CD4-positive, CD25-positive, alpha-beta regulatory T cell (primary cell): ENCODE measurements at regions not wholly inside any gene's neighbourhood (a gene's known extent, or its start where the extent isn't known, plus 50 kb on each side); places are given as distances from the start of the nearest gene placed in this dataset.

Source experiments
- ATAC-seq, 2 donors: fragments of 150-1000 bp; cut with Tn5 transposase; one replicate each; pipeline ENCODE4 v1.10.0; 2021; ENCODE audit warnings: low read depth in 2 of 2, moderate number of reproducible peaks in 2 of 2, moderate library complexity in 1 of 2
- DNase-seq, 3 donors: peaks; one replicate each; pipeline versions ENCODE4 v3.0.0 to v3.0.0-alpha.2; 2012 to 2022; ENCODE audit warnings: mixed read lengths in 1 of 3
- H3K27ac ChIP-seq: one replicate; pipeline ENCODE4 v1.7.0; 2013; ENCODE audit warnings: mild to moderate bottlenecking, low read length; ENCODE audit not compliant: insufficient read depth, poor library complexity, severe bottlenecking
- H3K27me3 ChIP-seq: one replicate; pipeline ENCODE4 v1.7.0; 2013; ENCODE audit warnings: low read length; ENCODE audit not compliant: control insufficient read depth, insufficient read depth
- H3K36me3 ChIP-seq: one replicate; pipeline ENCODE4 v1.7.0; 2013; ENCODE audit warnings: mild to moderate bottlenecking, low read length, moderate library complexity; ENCODE audit not compliant: control insufficient read depth, insufficient read depth
- H3K4me1 ChIP-seq: 2 replicates; pipeline ENCODE4 v1.7.0; 2013; ENCODE audit warnings: mild to moderate bottlenecking, low read length; ENCODE audit not compliant: insufficient read depth, control insufficient read depth, poor library complexity, severe bottlenecking
- H3K4me3 ChIP-seq: one replicate; pipeline ENCODE4 v1.7.0; 2013; ENCODE audit warnings: low read depth, mild to moderate bottlenecking, low read length, moderate library complexity
- H3K9me3 ChIP-seq, 2 experiments: 1 replicate in 1 of 2; 2 replicates in 1 of 2; pipeline ENCODE4 v1.7.0; 2013; ENCODE audit warnings: low read length in 2 of 2, mild to moderate bottlenecking in 1 of 2, moderate library complexity in 1 of 2; ENCODE audit not compliant: control insufficient read depth in 2 of 2
- H3K27ac Mint-ChIP-seq, 3 donors: one replicate each; pipeline ENCODE4 v1.8.0; 2020 to 2022; ENCODE audit warnings: mild to moderate bottlenecking in 3 of 3, mixed read lengths in 3 of 3, moderate library complexity in 2 of 3
- H3K27me3 Mint-ChIP-seq: one replicate; pipeline ENCODE4 v1.8.0; 2022; ENCODE audit warnings: mild to moderate bottlenecking, mixed read lengths
- H3K36me3 Mint-ChIP-seq: one replicate; pipeline ENCODE4 v1.8.0; 2020; ENCODE audit warnings: mixed read lengths
- H3K4me1 Mint-ChIP-seq, 4 donors: one replicate each; pipeline ENCODE4 v1.8.0; 2020 to 2022; ENCODE audit warnings: mixed read lengths in 4 of 4, mild to moderate bottlenecking in 1 of 4
- H3K4me3 Mint-ChIP-seq, 4 donors: one replicate each; pipeline ENCODE4 v1.8.0; 2020 to 2022; ENCODE audit warnings: mild to moderate bottlenecking in 4 of 4, mixed read lengths in 4 of 4, moderate library complexity in 3 of 4
- H3K9me3 Mint-ChIP-seq, 7 donors: one replicate each; pipeline ENCODE4 v1.8.0; 2020 to 2022; ENCODE audit warnings: mixed read lengths in 7 of 7, mild to moderate bottlenecking in 3 of 7, moderate library complexity in 2 of 7

DNA sequence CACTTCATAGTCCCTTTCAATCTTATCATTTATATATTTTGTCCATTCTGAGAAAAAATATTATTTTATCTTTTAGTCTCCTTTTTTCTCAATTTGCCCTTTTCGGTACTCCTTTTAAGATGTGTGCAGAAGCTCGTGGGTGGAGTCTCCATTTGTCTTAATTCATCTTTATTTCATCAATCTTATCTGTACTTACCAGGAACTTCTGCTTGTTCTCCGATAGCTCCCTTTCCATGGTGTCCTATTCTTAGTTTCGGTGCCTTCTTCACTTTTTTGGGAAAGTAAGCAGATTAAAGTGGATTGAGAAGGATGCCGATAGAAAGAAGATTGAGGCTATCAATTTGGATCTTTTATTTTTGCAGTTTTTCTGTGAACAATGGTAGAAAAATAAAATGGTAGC lies 183.4 kb upstream of the PLEKHA5 start:
- Mint-ChIP-seq H3K27me3 (no peaks in the 10 kb centered on the region), H3K36me3 (no peaks in the 10 kb centered on the region), H3K27ac (peak overlapping the region in 1 of 3 donors; percentile 14), H3K4me1 (no peaks in the 10 kb centered on the region), H3K4me3 (no peak overlapping the region), H3K9me3 (peaks cover 0 to 8% (median 2%) of the 10 kb centered on the region in 7 donors)
- no peak overlapping the region for H3K4me3 ChIP-seq
- ATAC-seq (no peak), DNase-seq (no peak)
- no peaks in the 10 kb centered on the region for H3K4me1 ChIP-seq
- H3K27me3 ChIP-seq, result no peaks in the 10 kb centered on the region
- no peak overlapping the region for H3K27ac ChIP-seq
- no peaks in the 10 kb centered on the region for H3K9me3 ChIP-seq
- no peaks in the 10 kb centered on the region for H3K36me3 ChIP-seq

DNA sequence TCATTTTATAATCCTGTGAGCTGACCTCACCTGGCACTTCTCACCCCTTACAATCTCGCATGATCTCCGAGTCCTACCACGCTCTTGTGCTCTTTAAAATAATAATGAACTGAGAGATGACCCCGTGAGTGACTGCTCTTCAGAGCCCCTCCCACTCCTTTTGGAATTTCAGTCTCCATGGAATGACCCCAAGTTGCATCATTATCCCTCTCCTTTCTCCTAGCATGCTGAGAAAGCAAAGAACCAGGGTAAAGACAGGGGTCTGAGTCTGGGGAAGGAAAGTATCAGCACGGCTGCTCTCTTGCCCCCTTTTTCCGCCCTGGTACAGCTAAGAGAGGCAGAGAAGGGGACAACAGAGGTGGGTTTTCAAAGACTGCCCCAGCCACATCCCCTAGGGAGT lies 178.3 kb upstream of the PLEKHA5 start:
- H3K36me3 ChIP-seq, result no peaks in the 10 kb centered on the region
- H3K9me3 ChIP-seq, result no peaks in the 10 kb centered on the region
- Mint-ChIP-seq H3K4me1 (no peaks in the 10 kb centered on the region), H3K36me3 (no peaks in the 10 kb centered on the region), H3K27ac (no peak overlapping the region), H3K4me3 (no peak overlapping the region), H3K27me3 (no peaks in the 10 kb centered on the region), H3K9me3 (peaks cover 0 to 5% (median 0%) of the 10 kb centered on the region in 7 donors)
- H3K27me3 ChIP-seq, result no peaks in the 10 kb centered on the region
- H3K4me3 ChIP-seq, result no peak overlapping the region
- no peak for DNase-seq
- no peak for ATAC-seq
- H3K4me1 ChIP-seq, result no peaks in the 10 kb centered on the region
- H3K27ac ChIP-seq, result no peak overlapping the region

DNA sequence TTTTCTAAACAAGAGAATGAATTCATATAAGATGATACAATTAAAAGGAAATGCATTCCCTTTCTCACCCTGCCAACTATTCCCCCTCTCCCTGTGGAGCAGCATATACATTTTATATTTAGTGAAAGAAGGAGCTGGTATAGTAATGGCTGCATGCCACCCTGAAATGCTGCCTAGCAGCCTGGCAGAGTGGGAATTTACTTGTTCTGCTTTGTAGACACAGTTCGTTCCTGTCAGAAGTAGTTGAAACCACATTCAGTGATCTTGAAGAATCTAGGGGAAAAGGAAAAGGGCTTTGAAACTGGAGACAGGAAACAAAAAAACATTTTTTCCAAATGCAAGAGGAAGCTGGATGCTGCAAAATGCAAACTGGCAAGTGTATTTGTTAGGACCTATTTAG lies 176.0 kb upstream of the PLEKHA5 start:
- peaks cover 0 to 5% (median 0%) of the 10 kb centered on the region in 7 donors for H3K9me3 Mint-ChIP-seq
- H3K27me3 ChIP-seq, result no peaks in the 10 kb centered on the region
- ATAC-seq, result no peak
- H3K4me1 ChIP-seq, result no peaks in the 10 kb centered on the region
- no peaks in the 10 kb centered on the region for H3K9me3 ChIP-seq
- H3K27ac ChIP-seq, result no peak overlapping the region
- H3K4me3 Mint-ChIP-seq, result no peak overlapping the region
- H3K4me1 Mint-ChIP-seq, result no peaks in the 10 kb centered on the region
- no peak overlapping the region for H3K4me3 ChIP-seq
- H3K36me3 Mint-ChIP-seq, result no peaks in the 10 kb centered on the region
- H3K27me3 Mint-ChIP-seq, result no peaks in the 10 kb centered on the region
- H3K36me3 ChIP-seq, result no peaks in the 10 kb centered on the region
- no peak for DNase-seq
- no peak overlapping the region for H3K27ac Mint-ChIP-seq

DNA sequence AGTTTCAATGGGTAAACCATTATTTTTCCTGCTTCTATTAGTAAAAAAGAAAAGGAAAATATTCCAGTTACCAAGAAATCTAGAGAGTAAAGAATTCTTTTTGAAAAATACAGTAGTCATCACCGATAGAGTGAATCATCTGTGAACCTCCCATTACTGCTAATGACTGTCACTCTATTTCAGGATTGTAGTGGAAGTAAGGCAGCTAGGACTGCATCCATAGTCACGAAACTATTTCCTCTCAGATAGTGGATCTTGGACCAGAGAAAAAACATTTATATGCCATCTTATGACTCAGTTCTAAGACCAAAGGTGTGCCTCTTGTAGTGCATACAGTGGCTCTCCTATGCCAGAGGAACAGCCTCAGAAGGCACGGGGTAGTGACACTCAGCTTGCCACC lies 173.9 kb upstream of the PLEKHA5 start:
- Mint-ChIP-seq H3K9me3 (peaks cover 0 to 9% (median 1%) of the 10 kb centered on the region in 7 donors), H3K4me3 (no peak overlapping the region), H3K4me1 (no peaks in the 10 kb centered on the region), H3K27me3 (no peaks in the 10 kb centered on the region), H3K36me3 (no peaks in the 10 kb centered on the region), H3K27ac (no peak overlapping the region)
- no peak overlapping the region for H3K4me3 ChIP-seq
- H3K27me3 ChIP-seq, result no peaks in the 10 kb centered on the region
- DNase-seq, result no peak
- no peaks in the 10 kb centered on the region for H3K9me3 ChIP-seq
- H3K27ac ChIP-seq, result no peak overlapping the region
- H3K4me1 ChIP-seq, result no peaks in the 10 kb centered on the region
- no peaks in the 10 kb centered on the region for H3K36me3 ChIP-seq
- no peak for ATAC-seq

DNA sequence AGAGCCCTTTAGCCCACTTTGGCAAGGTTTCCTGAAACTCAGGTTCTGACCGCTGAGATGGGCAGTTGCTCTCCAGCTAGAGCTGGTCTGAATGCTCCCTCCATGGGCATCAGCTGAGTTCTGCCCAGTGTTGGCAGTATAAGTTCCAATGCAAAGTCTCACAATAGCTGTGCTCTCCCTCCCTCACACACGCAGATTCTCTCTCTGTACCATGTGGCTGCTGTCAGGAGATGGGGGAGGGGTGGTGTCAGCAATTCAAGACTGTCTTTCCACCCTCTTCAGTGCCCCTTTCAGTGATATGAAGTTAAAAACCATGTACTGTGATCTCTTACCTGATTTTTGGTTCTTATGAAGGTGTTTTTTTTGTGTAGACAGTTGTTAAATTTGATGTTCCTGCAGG lies 164.3 kb upstream of the PLEKHA5 start:
- no peaks in the 10 kb centered on the region for H3K27me3 Mint-ChIP-seq
- no peak for DNase-seq
- H3K27ac Mint-ChIP-seq, result no peak overlapping the region
- Histone ChIP-seq H3K4me3 (no peak overlapping the region), H3K27me3 (no peaks in the 10 kb centered on the region), H3K36me3 (no peaks in the 10 kb centered on the region), H3K4me1 (no peaks in the 10 kb centered on the region), H3K9me3 (no peaks in the 10 kb centered on the region), H3K27ac (no peak overlapping the region)
- H3K36me3 Mint-ChIP-seq, result no peaks in the 10 kb centered on the region
- H3K4me3 Mint-ChIP-seq, result no peak overlapping the region
- H3K9me3 Mint-ChIP-seq, result peaks cover 0 to 11% (median 7%) of the 10 kb centered on the region in 7 donors
- peaks cover 0 to 4% (median 0%) of the 10 kb centered on the region in 4 donors for H3K4me1 Mint-ChIP-seq
- no peak for ATAC-seq

DNA sequence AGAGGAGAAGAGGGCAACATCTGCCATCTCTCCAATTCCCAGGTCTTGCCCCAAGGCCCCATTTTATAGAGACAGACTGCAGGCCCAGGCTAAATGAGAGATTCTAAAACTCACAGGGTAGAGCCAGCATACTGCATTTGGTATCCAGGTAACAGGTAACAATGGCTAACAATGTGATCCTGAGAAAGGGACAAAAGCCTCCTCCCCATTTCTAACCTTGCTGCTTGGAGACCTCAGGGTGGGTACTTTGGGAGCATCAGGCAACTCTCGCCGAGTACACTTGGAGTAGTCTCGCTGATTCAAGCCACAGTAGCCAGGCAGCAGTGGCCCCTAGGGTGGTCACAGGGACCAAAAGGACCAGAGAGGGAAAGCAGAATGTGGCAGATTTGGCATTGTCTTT lies 162.6 kb upstream of the PLEKHA5 start:
- DNase-seq, result no peak
- Mint-ChIP-seq H3K36me3 (no peaks in the 10 kb centered on the region), H3K4me1 (peaks cover 0 to 4% (median 0%) of the 10 kb centered on the region in 4 donors), H3K27ac (no peak overlapping the region), H3K4me3 (no peak overlapping the region), H3K9me3 (peaks cover 0 to 8% (median 3%) of the 10 kb centered on the region in 7 donors), H3K27me3 (no peaks in the 10 kb centered on the region)
- no peak for ATAC-seq
- Histone ChIP-seq H3K27ac (no peak overlapping the region), H3K4me3 (no peak overlapping the region), H3K27me3 (no peaks in the 10 kb centered on the region), H3K9me3 (no peaks in the 10 kb centered on the region), H3K36me3 (no peaks in the 10 kb centered on the region), H3K4me1 (no peaks in the 10 kb centered on the region)

DNA sequence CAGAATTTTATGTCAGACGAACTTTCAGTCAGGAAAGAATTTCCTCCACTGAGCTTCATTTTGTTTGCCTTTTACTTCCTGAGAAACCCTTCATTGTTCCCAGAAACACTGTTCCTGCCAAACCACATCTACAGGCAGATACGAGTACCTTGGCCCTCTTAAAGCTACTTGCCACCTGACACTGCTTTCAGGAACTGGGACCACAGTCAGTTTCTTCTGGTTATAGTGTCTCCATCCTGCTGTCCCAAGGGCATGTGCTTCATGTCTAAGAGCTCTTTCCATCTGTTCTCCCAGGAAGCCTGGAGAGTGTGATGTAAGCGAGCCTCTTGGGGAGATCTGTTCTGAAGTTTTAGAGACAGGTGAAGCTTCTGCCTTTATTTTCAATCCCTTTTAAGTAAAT lies 161.7 kb upstream of the PLEKHA5 start:
- H3K27ac ChIP-seq, result no peak overlapping the region
- H3K9me3 ChIP-seq, result no peaks in the 10 kb centered on the region
- H3K36me3 ChIP-seq, result no peaks in the 10 kb centered on the region
- H3K27me3 Mint-ChIP-seq, result no peaks in the 10 kb centered on the region
- H3K4me1 Mint-ChIP-seq, result peaks cover 0 to 4% (median 0%) of the 10 kb centered on the region in 4 donors
- ATAC-seq (no peak), DNase-seq (no peak)
- H3K9me3 Mint-ChIP-seq, result peaks cover 0 to 6% (median 2%) of the 10 kb centered on the region in 7 donors
- no peak overlapping the region for H3K27ac Mint-ChIP-seq
- H3K36me3 Mint-ChIP-seq, result no peaks in the 10 kb centered on the region
- H3K4me3 ChIP-seq, result no peak overlapping the region
- H3K4me3 Mint-ChIP-seq, result no peak overlapping the region
- H3K4me1 ChIP-seq, result no peaks in the 10 kb centered on the region
- H3K27me3 ChIP-seq, result no peaks in the 10 kb centered on the region

DNA sequence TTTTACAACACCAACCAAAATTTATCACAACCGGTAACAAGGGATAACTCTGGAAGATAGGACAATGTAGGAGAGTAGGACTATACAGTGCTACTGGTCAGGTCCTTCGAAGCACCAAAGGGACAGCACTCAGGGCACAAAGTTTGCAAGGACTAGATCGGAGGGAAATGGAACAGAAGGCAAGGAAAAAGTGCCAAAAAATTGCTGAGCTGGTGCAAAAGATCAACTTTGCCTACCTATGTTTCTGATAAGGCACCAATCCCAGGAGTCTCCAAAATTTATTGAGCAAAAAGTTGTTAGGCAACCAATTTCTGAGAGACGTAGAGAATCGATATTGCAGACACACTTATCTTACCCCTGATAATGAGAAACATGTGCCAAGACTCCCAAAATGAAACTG lies 160.0 kb upstream of the PLEKHA5 start:
- H3K4me3 Mint-ChIP-seq, result no peak overlapping the region
- no peaks in the 10 kb centered on the region for H3K27me3 Mint-ChIP-seq
- H3K27me3 ChIP-seq, result no peaks in the 10 kb centered on the region
- no peaks in the 10 kb centered on the region for H3K36me3 ChIP-seq
- no peaks in the 10 kb centered on the region for H3K4me1 ChIP-seq
- peaks cover 0 to 4% (median 0%) of the 10 kb centered on the region in 4 donors for H3K4me1 Mint-ChIP-seq
- no peak for ATAC-seq
- H3K4me3 ChIP-seq, result no peak overlapping the region
- H3K9me3 ChIP-seq, result no peaks in the 10 kb centered on the region
- DNase-seq, result no peak
- peaks cover 0 to 3% (median 0%) of the 10 kb centered on the region in 7 donors for H3K9me3 Mint-ChIP-seq
- no peak overlapping the region for H3K27ac ChIP-seq
- no peak overlapping the region for H3K27ac Mint-ChIP-seq
- no peaks in the 10 kb centered on the region for H3K36me3 Mint-ChIP-seq
